Body of pancreas (tissue), 4 donors: ENCODE measurements at regions not wholly inside any gene's neighbourhood (a gene's known extent, or its start where the extent isn't known, plus 50 kb on each side); places are given as distances from the start of the nearest gene placed in this dataset.

Source experiments
- CTCF ChIP-seq, 7 experiments: fragments of 450-650 bp in 4 of 7; fragments of 200-600 bp in 3 of 7; sonication (generic) in 3 of 7; IDR thresholded peaks; one replicate each; pipeline ENCODE4 v1.5.1; 2016 to 2019; ENCODE audit warnings: antibody characterized with exemption in 7 of 7
- POLR2A ChIP-seq, 3 donors: fragments of 450-650 bp; IDR thresholded peaks; one replicate each; pipeline ENCODE4 v1.6.1; 2016; ENCODE audit warnings: antibody characterized with exemption in 3 of 3, mild to moderate bottlenecking in 2 of 3

GRCh38 chr7:136652635-136653370 lies 215.6 kb upstream of the CHRM2 start:
- TF ChIP-seq POLR2A (IDR thresholded peaks at IDR 0.05) (no peak), CTCF (IDR thresholded peaks at IDR 0.05) (no peak)
